A673 (cell line): ENCODE measurements at regions not wholly inside any gene's neighbourhood (a gene's known extent, or its start where the extent isn't known, plus 50 kb on each side); places are given as distances from the start of the nearest gene placed in this dataset.

ENCODE experiments used
- BruUV-seq: library from RNA; stranded (reverse); fragments of 400-500 nt; replicated peaks from 2 replicates; lab custom pipeline; 2021; lab: Mats Ljungman, UMichigan
- CTCF ChIA-PET: fragments of 300-600 bp; sonication (Branson Sonifier 250); formaldehyde crosslinking; loops from one replicate; lab custom pipeline; 2022; ENCODE audit warnings: antibody characterized with exemption; lab: Charles Lee
- POLR2A ChIA-PET: fragments of 300-600 bp; sonication (Branson Sonifier 250); formaldehyde crosslinking; loops from one replicate; lab custom pipeline; 2022; ENCODE audit warnings: antibody characterized with exemption; ENCODE audit not compliant: low non-redundant PET; lab: Charles Lee
- DNase-seq: peaks from one replicate; pipeline ENCODE4 v3.0.0-alpha.2; 2015; ENCODE audit warnings: low spot score
- H3K27ac ChIP-seq: fragments of 200-600 bp; sonication (generic); 2 replicates; pipeline ENCODE4 v1.5.1; 2016; ENCODE audit warnings: mixed run types, low read depth, mild to moderate bottlenecking, mixed read lengths, antibody characterized with exemption, low read length; ENCODE audit not compliant: poor library complexity, severe bottlenecking
- H3K27me3 ChIP-seq: fragments of 200-600 bp; sonication (generic); replicated peaks from 2 replicates; pipeline ENCODE4 v1.6.1; 2017; ENCODE audit warnings: mixed run types, low read depth, mild to moderate bottlenecking, mixed read lengths, antibody characterized with exemption, low read length; ENCODE audit not compliant: insufficient read depth, poor library complexity
- H3K36me3 ChIP-seq: fragments of 200-600 bp; sonication (generic); 2 replicates; pipeline ENCODE4 v1.6.1; 2016; ENCODE audit warnings: mixed run types, mild to moderate bottlenecking, mixed read lengths, antibody characterized with exemption, low read length; ENCODE audit not compliant: insufficient read depth, poor library complexity, severe bottlenecking
- H3K4me1 ChIP-seq: fragments of 200-600 bp; sonication (generic); 2 replicates; pipeline ENCODE4 v1.6.1; 2017; ENCODE audit warnings: mixed run types, mild to moderate bottlenecking, mixed read lengths, antibody characterized with exemption, low read length; ENCODE audit not compliant: insufficient read depth, poor library complexity, severe bottlenecking
- H3K4me3 ChIP-seq: fragments of 200-600 bp; sonication (generic); 2 replicates; pipeline ENCODE4 v1.5.1; 2016; ENCODE audit warnings: low read depth, mixed run types, mild to moderate bottlenecking, mixed read lengths, low read length; ENCODE audit not compliant: poor library complexity, severe bottlenecking
- H3K9me3 ChIP-seq: fragments of 200-600 bp; sonication (generic); 2 replicates; pipeline ENCODE4 v1.6.1; 2016; ENCODE audit warnings: mixed run types, low read depth, mild to moderate bottlenecking, mixed read lengths, antibody characterized with exemption, low read length; ENCODE audit not compliant: poor library complexity, severe bottlenecking
- EZH2 ChIP-seq: fragments of 200-600 bp; sonication (generic); IDR thresholded peaks from 2 replicates; pipeline ENCODE4 v1.6.1; 2017; ENCODE audit warnings: borderline replicate concordance, low read depth, mild to moderate bottlenecking, mixed read lengths, antibody characterized with exemption, low read length; ENCODE audit not compliant: poor library complexity, severe bottlenecking
- intact Hi-C: fragments of 100-400 bp; cut with micrococcal nuclease; formaldehyde crosslinking; loops from one replicate; pipeline ENCODE4 v1.10.0; 2022; ENCODE audit not compliant: unreplicated experiment
- TF ChIP-seq, protein P1 (sequence below): fragments of 300-800, 200-600 bp; sonication (generic); conservative IDR thresholded peaks from 2 replicates; pipeline ENCODE4 v1.5.1; 2017; ENCODE audit warnings: low read depth, mild to moderate bottlenecking, antibody characterized with exemption, low read length, moderate library complexity, mixed read lengths

DNA sequence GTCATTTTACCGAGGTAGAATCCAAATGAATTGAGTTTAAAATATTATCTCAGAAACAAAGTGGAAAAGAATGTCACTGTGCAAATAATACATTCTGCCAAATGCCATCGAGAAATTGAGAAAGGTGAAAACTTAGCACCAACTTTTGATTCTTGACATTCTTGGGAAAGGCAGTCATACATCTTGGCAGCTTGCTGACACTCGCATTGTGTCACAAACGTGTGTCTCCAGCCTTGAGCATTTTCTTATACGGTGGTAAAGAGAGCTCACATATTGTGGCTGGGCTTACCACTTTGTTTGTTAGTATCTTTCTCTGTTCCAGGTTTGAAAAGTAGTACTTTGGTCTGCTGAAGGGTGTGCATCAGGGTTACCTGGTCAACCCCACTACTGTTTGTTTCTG lies 1456.1 kb downstream of the BRINP3 start:
- CTCF ChIA-PET: no interaction called here
- Histone ChIP-seq H3K4me3 (no peak overlapping the region), H3K27me3 (no peaks in the 10 kb centered on the region), H3K9me3 (no peaks in the 10 kb centered on the region), H3K36me3 (no peaks in the 10 kb centered on the region), H3K27ac (no peak overlapping the region), H3K4me1 (no peaks in the 10 kb centered on the region)
- TF ChIP-seq, protein P1, sequence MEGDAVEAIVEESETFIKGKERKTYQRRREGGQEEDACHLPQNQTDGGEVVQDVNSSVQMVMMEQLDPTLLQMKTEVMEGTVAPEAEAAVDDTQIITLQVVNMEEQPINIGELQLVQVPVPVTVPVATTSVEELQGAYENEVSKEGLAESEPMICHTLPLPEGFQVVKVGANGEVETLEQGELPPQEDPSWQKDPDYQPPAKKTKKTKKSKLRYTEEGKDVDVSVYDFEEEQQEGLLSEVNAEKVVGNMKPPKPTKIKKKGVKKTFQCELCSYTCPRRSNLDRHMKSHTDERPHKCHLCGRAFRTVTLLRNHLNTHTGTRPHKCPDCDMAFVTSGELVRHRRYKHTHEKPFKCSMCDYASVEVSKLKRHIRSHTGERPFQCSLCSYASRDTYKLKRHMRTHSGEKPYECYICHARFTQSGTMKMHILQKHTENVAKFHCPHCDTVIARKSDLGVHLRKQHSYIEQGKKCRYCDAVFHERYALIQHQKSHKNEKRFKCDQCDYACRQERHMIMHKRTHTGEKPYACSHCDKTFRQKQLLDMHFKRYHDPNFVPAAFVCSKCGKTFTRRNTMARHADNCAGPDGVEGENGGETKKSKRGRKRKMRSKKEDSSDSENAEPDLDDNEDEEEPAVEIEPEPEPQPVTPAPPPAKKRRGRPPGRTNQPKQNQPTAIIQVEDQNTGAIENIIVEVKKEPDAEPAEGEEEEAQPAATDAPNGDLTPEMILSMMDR: no peak
- TF ChIP-seq EZH2: no peak
- POLR2A ChIA-PET: no interaction called here
- no TSS peak for BruUV-seq
- intact Hi-C loops: no loop called here
- no peak for DNase-seq

DNA sequence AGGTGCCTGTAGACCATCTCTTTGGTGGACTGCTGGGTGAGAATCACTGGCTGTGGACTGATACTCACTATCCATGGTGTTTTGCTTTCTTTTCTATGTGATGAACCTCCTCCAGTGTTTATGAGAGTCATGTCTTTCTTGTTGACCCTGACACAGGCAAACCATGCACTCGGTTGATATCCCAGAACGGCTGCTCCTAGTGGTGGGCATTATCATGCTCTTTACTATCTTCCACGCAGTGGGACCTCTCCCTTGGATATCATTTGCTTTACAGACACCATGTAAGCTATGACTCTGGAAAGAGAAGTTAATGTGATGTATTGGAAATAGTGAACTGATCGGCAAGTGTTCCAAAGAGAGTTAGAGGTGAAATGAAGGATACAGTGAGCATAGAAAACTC lies 1455.6 kb downstream of the BRINP3 start:
- ChIA-PET CTCF (no interaction called here), POLR2A (no interaction called here)
- BruUV-seq: no TSS peak

DNA sequence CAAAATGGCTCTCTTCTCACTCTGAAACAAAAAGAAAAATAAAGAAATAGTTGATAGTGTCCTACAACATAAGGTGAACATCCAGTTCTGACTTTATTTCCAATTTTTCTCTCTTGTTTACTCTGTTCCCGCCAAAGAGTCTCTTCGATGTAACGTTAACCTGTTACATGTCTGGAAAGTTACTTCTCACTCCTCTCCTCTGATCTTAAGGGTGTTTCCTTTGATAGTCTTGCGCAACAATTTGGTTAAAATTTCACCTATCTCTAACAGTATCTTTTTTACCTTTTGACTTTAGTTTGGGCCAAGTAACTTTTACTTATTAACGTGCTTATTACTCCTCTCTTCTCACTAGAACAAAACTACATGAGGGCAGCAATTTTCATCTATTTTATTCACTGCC lies 1450.2 kb downstream of the BRINP3 start:
- BruUV-seq: no TSS peak
- Histone ChIP-seq H3K9me3 (no peaks in the 10 kb centered on the region), H3K27ac (no peak overlapping the region), H3K4me1 (no peaks in the 10 kb centered on the region), H3K36me3 (no peaks in the 10 kb centered on the region), H3K4me3 (no peak overlapping the region), H3K27me3 (no peaks in the 10 kb centered on the region)
- no peak for TF ChIP-seq EZH2
- TF ChIP-seq, protein P1: no peak
- intact Hi-C loops: no loop called here
- POLR2A ChIA-PET: no interaction called here
- DNase-seq: no peak
- CTCF ChIA-PET: no interaction called here

More for the DNA sequence above, 1455.6 kb downstream of the BRINP3 start:
- no peak for DNase-seq
- intact Hi-C loops: no loop called here
- Histone ChIP-seq H3K27me3 (no peaks in the 10 kb centered on the region), H3K9me3 (no peaks in the 10 kb centered on the region), H3K27ac (no peak overlapping the region), H3K36me3 (no peaks in the 10 kb centered on the region), H3K4me3 (no peak overlapping the region), H3K4me1 (no peaks in the 10 kb centered on the region)
- TF ChIP-seq EZH2: no peak
- TF ChIP-seq, protein P1: no peak
